Central memory CD4-positive, alpha-beta T cell (primary cell): ENCODE measurements at regions not wholly inside any gene's neighbourhood (a gene's known extent, or its start where the extent isn't known, plus 50 kb on each side); places are given as distances from the start of the nearest gene placed in this dataset.

Experiments
- DNase-seq: peaks from one replicate; pipeline ENCODE4 v3.0.0; 2022

DNA sequence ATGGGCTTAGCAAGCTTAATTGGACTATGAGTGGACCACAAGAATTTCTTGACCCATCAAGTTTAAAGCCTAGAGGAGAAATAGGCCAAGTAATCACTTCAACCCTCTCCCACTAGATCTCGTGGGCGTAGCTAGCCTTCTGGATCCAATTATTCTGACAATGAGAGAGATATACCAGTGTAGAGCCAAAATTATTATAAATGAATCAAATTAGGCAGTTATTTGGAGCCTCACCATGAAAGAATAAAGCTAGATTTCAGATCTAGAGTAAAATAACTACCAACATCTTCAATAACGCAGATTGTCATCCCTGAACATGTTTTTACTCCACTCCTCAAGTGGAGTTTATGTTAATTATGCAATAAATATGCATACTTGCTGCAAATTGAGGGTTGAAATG is 143.9 kb upstream of the CDH20 start:
- no peak for DNase-seq

DNA sequence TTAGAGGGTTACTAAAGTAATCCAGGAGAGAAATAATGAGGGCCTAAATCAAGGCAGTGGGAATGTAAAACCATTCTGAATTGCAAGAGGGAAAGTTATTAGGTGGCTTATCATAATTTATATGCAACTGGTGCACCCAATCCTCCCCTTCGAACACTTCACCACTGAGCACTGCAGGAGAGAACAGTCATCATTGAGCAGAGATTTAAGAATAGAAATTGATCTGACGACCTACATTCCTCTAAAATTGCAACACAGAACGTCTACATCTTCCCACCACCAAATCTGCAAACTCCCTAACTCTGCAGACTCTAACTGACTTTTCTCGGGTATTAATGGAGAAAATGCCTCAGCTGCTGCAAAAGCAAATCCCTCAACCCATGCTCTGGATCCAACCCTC is 138.5 kb upstream of the CDH20 start:
- DNase-seq = no peak

DNA sequence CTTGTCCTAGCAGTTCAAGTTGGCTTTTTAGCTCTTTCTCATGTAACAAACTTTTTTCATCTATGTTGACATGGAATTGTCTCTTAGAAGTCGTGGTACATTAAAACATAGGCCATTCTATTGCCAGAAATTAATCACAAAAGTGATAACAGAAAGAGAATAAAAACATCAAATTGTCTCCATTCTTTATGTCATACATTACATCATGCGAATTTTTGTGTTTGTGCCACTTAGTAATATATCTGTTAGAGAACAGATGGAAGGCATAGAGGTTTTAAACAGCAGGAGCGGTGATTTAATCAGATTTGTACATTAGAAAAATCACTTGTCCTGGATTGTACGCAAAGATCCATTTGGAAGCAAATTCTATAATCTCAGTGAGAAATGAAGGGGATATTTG is 136.5 kb upstream of the CDH20 start:
- DNase-seq = no peak

DNA sequence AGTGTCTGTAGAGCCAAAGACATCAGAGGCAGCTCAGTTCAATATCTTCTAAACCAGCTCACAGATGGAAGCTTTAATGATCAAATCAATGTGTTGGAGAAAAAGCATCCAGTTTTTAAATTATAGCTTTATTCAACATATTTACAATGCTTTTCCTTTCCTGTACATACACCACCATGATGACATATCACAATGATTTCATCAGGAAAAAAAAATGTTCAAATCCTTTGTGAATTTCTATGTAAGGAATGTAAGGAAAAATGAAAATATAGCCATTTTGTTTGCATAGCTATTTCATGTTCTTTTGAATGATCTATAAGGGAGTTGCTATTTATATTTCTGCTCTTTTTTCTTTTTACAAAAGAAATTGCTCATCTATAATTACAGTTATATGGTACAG is 134.7 kb upstream of the CDH20 start:
- no peak for DNase-seq

DNA sequence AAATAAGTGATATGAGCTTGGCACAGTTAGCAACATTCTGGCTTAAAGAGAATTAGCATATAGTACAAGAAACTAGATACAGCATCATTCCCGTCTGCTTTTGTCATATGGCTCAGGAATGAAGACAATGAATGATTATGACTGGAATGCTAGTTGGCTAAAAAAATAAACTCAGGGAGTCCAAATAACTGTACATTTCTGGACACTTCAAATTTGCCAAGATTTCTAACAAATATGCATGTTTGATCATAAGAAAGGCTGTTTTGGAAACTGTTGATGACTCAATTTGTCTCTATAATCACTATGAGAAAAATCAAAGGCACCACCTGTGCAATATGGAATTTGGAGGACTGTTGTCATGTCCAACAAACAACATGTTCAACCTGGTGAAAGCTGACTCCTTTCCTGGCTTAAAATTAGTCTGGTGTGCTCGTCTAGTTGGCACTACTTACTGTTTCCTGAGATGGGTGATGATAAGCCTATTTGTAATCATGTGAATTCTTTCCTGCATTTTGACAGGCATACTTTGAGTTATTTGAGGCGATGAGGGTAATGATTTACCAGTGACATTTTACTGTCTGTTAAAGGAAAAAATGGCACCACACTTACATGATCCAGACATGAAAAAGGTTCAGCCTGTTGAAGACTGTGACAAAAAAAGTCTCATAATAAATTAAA is 133.9 kb upstream of the CDH20 start:
- DNase-seq = no peak

DNA sequence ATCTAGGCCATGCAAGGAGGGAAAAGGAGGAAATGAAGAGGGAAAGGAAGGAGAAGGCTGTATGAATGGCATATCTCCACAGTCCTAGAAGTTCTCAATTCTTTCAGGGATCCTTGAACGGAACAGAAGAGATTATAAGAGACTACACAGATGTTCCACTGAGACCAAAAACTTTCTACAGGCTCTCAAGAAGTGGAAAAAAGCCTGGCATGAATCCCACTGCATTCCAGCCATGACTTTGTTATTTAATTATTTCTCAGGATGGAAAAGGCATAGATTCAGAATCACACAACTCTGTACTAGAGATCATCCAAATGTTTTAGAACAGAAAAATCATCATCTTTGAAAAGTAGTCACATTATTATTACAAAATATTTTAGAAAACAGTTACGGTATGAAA is 131.7 kb upstream of the CDH20 start:
- no peak for DNase-seq

DNA sequence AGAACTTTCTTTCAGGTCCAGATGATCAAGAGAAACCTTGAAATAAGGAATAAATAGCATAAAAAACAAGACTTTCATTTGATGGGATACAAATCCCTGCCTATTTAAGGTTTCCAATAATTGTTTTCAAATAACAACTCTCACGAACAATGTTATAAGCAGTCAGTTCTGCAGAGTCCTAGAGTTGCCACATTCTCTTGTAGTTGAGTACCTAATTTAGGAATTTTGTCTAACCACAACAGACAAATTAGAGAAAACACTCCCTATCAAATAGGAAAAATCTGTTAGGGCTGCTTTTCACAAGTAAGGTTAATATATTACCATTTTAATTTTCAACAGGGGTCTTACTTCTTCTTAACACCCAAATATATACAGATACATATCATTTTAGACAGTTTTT is 130.1 kb upstream of the CDH20 start:
- DNase-seq = no peak

DNA sequence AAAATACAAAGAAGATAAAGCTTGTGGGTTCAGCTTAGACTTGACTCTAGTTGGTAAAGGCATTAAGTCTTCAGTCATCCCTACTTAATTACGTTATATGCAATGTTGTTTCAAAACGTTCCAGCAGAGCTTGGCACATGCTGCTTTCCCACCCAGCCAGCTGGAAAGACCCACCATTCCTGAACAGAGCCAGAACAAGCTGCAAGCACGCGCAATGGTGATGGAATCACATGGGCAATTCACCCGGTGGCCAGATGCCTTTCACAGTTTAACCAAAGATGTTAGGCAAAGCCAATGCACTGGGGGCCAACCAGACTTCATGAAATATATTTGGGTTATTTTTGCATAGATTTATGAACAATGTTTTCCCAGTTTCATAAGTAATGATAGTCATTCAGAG is 123.4 kb upstream of the CDH20 start:
- DNase-seq = no peak

DNA sequence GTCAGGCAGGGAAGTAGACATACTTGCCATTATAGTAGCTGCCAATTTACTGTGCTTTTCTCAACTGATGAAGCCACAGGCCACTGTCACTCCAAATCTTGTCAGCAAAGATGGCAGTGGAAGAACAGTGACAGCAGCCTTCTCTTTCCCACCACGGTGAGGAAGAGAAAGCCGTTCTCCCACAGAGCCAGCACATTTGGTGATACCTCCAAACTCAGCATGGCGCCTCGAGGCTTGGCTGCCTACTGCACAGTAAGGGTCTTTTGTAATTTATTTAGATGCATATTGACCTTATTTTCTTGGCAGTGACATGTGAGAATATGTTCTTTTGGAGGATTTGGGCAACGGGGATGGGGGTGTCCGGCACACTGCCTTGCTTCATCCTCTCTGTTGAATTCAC is 117.2 kb upstream of the CDH20 start:
- DNase-seq = no peak

DNA sequence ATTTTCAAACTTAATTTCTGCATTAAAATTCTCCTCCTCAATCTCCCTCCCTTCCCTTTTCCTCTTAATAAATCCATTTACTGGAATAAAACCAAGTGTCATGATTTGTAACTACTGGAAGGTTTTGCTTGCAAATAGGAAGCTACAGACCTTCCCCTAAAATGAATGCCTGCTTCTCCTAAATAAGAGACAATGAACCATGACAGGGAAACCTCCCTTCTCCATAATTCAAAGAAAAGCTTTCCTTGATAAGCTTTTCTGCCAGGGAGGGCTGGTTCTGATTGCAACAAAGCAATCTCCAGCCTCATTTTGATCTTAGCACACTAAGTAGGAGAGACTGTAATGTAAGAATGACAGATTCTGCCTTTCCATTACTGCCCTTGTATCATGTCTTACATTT is 111.0 kb upstream of the CDH20 start:
- no peak for DNase-seq

DNA sequence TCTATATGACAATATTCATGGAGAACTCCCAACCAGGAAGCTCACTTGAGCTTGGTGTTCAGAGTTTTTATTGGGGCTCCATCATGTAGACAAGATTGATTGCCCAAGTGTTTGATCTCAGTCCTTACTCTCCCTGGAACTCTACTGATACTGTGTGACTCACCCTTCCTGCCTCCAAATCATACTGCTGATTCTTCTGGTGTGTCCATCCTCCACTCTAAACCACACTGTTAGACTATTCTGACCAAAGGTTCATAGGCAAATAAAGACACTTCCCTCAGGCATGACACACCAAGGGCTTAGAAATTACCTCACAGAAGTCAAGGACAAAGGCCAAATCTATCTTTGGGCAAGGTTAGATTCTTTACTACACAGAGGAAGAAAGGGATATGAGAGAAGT is 107.9 kb upstream of the CDH20 start:
- no peak for DNase-seq

DNA sequence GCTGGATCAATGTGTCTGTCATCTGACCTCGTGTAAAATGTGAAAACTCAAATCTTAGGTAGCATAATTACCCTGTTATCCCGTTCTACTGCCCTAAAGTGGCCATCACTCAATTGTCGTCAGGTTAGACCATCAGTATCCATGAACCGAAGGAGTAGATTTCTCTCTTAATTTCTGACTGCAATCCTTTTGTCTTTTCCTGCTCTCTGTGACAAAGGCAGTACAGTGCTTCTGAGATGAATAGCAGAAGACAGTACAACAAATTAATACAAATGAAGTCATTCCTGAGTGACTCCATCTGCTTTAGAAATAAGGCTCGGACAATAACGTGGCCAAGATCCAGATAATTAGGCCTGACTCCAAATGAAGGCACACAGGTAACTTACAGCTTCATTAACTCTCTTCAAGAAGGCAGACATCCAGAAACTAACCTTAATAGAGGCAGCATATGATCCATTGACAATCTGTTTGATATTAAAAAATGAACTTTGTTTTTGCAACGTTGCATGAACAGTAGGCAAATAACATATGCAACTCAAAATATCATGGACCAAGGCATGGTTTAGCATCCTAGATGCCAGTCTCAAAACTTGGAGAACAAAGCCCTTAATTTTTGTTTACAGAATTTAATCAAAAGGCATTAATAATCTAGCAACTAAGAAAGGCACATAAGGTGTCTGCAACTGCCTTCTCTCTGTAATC is 96.7 kb upstream of the CDH20 start:
- DNase-seq = no peak

DNA sequence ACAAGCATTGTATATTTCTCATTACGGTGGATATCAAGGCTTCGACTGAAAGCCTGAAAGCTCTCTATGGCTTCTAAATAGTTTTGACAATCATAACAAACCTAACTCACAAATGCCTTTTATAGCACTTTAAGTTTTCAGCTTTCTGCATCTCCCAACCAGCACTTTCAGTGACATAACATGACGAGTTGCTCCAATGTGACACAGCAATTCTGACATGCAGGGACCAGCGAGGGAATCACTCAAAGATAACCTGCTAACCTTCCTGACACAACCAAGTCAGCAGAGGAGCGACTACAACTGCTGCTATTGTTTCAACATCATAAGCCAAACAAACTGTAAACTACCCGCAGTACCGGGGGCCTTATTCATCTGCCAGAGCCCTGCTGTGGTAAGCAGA is 95.7 kb upstream of the CDH20 start:
- DNase-seq = no peak

DNA sequence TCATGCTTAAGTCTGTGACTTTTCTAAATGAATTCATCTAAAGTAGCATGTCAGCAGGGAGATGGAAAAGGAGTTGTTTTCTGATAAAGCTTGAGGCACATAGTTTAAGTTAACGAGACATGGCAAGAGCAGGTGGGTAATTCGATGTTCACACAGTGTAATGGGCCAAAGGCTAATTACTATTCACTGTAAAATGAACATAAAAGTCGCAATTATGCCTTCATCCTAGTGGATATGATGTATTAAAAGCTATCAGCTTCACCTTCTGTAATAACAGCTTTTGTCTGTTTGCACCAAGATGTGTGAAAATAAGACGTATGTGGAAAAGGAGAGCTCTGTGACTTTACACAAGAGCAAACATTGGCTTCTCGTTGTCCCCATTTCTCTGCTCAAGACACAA is 94.2 kb upstream of the CDH20 start:
- DNase-seq = no peak

DNA sequence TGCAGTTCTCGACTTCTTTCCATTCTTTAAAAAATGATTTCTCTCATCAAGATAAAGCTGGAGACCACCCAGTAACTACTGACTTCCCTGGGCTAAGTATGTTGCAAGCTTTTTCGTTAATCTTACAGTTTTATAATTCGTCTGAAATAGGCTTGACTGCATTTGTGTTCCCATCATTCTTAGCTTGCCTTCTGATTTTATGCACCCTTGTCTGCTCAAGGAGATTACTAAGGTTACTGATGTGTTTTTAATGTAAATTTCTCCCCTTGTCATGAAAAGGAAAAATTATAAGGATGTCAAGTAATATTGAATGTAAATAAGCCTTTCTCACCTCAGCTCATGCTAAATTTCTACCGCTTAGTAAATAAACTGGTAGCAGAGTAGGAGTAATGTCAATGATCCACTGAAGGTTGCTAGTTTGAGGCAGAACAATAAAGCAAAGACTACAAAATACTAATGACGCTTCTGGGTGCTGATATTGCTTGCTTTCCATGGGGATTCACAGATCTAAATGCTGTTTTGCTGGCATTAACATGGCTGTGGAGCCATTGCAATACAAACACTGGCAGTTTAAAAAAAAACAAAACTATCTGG is 91.9 kb upstream of the CDH20 start:
- DNase-seq = no peak

DNA sequence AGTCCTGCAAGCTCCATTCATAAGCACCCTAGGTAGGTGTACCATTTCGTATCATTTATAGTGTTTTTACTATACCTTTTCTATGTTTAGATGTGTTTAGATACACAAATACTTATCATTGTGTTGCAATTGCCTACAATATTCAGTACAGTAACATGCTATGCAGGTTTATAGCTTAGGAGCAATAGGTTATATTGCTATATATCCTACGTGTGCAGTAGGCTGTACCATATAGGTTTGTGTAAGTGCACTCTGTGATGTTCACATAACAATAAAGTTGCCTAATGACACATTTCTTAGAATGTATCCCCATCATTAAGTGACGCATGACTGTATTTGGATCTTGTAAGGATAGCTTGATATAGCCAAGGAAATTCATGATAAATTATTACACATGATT is 88.6 kb upstream of the CDH20 start:
- no peak for DNase-seq

DNA sequence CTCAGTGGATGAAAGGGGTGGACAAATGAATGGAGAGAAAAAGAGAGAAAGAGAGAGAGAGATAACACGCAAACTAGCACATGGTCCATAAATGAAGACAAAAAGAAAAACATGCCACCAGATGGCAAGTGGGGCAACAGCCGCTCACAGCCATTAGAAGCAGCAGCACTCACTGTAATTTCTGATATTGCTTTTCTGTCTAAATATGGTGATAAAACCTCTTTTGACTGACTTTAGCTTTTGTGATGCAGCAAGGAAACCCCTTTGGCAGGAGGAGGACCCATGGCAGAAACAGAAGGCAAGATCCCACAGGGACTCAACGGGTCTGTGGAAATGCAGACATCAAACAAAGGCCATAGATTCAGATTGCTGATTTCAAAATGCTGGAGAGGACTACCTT is 88.0 kb upstream of the CDH20 start:
- no peak for DNase-seq

DNA sequence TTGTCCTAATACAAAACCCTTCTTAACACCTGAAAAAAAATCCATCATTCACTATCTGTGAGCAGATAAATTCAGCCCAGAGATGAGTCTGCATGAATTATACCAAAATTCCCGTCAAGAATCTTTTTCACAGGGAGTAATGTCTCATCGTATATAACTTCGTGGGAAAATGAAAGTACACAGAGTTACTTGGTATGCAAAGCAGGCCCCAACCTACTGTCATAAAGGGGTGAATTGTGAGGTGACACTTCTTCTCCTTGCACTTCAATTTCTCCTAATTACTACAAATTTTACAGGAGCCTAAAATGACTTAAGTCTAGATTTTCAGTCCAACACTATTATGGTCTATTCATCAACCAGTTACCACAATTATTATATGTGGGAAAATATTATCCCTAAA is 84.6 kb upstream of the CDH20 start:
- no peak for DNase-seq

DNA sequence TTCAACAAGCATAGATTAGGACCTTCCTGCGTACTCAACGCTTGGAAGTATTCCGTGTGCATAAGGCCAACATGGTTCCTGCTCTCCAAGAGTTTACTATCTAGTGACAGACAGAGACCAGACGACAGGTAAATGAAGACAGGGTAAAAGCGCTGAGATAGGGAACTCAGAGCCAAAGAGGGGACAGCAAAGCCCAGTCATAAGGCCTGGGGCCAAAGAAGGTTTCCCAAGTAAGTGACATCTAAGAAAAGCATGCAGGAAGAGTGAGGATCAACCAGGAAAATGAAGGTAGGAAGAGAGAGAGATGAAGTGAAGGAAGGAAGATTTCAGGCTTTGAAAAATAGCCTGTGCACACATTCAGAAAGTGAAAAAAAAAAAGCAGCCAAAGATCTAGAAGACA is 76.9 kb upstream of the CDH20 start:
- no peak for DNase-seq

DNA sequence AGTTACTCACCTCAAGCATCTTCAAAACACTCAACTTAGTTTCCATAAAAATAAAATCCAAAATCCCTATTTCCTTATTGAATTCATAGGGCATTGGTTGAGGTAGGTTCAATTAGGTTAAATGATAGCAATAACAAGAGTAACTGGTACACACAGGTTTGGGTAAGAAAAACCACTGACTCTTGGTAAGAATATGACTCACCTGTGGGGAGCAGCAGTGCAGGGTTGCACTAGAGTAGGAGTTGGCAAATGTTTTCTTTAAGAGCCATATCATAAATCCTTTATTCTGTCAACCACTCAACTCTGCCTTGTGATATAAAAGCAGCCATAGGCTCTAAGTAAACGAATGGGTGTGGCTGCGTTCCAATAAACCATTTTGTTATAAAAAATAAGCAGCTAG is 71.4 kb upstream of the CDH20 start:
- no peak for DNase-seq

DNA sequence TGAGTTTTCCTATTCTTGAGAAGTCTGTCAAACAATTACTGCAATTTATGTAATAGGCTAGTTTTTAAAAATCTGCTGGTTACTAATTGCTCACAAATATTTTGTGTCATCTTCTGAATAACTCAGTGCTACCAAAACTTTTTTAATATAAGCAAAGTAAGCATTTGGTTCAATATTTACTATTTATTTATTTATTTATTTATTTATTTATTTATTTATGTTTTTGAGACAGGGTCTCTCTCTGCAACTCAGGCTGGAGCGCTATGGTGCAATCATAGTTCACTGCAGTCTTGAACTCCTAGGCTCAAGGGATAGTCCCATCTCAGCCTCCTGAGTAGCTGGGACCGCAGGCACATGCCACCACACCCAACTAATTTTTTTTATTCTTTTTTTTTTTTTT is 60.4 kb upstream of the CDH20 start:
- no peak for DNase-seq

DNA sequence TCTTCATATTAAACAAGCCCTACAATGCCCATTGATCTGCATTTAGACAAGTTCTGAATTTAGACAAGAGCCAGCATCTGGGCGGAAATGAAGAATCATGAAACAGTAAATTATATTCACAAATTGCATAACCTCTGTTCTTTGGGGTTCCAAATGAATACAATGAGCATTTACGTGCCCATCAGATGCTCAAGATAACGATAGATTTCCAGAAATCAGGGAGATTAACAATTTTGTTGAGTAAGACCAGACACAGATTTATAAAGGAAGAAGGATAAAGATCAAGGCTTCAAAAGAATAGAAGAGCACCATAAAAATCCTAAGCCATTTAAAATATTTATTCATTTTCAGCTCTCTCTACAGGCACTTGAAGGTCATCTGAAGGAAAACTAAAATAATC is 59.7 kb upstream of the CDH20 start:
- DNase-seq = no peak

DNA sequence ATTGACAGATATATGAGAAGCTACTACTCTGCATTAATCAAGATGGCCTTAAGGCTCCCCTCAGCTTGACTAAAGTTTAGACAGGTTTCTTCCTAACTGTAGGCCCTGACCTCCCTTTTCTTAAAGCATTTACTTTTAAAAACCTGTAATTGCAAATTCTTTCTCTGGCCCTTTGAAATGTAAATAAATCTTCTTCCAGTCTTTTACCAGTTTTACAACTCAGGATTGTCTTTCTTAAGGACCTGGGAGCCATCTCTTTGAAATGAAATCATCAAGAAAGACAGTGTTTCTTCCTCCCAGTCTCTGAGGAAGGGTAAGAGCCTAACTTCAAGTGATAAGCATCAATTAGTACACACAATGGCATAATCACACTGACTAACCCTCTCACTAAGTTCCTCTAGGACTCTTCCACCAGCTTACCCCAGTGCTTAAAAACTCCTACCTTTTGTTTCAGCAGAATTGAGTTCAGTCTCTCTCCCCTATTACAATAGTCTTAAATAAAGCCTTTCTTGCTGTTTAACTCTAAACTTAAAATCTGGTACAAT is 58.7 kb upstream of the CDH20 start:
- DNase-seq = no peak

DNA sequence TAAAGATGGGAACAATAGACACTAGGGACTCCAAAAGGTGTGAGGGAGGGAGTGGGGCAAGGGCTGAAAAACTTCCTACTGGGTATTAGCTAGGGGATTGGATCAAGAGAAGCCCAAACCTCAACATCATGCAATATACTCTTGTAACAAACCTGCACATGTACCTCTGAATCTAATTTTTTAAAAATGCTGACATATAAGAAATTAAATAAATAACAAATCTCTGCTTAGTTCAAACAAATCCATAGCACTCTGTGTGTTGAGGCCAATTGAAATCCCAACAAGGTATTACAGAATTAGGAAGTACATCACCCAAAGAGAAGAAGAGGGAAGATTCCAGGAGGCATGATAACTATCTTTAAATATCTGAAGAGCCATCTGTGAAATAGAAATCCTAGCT is 55.4 kb upstream of the CDH20 start:
- no peak for DNase-seq
